ENCODE measurements at regions not wholly inside any gene's neighbourhood (a gene's known extent, or its start where the extent isn't known, plus 50 kb on each side); places are given as distances from the start of the nearest gene placed in this dataset.

DNA sequence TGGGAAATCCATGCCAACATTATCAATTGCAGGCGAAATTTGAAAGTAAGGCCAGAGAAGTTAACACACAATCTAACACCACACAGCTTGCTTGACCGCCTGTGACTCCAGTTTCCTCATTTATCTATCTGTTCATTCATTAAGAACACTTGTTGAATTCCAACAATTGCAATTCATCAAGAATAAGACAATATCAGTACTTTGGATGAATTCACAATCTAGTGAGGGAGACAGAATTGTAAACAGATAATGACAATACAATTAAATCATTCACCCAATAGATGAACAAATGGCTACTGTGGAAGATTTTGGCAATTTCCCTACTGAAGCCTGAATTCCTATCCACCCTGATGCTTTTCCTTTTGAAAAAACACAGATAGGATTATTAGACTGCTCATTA, 181.6 kb downstream of the TRIM36 start:
- Histone ChIP-seq H3K9me2 (replicated peaks; ENCODE audit: insufficient read depth, low read length) (no peaks in the 10 kb centered on the region), H4K20me1 (ENCODE audit: insufficient read depth, low read length) (no peaks in the 10 kb centered on the region), H3K4me3 (ENCODE audit: low read length) (no peak overlapping the region), H3K79me2 (ENCODE audit: low read length) (no peaks in the 10 kb centered on the region), H3K27me3 (replicated peaks; ENCODE audit: insufficient read depth, low read length) (no peaks in the 10 kb centered on the region), H3K27ac (ENCODE audit: low read length) (no peak overlapping the region), H3K4me2 (ENCODE audit: low read depth, low read length) (no peak overlapping the region), H3F3A (ENCODE audit: insufficient read depth, low read length) (no peaks in the 10 kb centered on the region), H3K9me3 (replicated peaks; ENCODE audit: insufficient read depth, low read length) (no peaks in the 10 kb centered on the region), H3K9ac (ENCODE audit: low read length) (no peak overlapping the region), H2AFZ (ENCODE audit: low read length) (no peak overlapping the region), H3K36me3 (replicated peaks; ENCODE audit: insufficient read depth, low read length) (no peaks in the 10 kb centered on the region), H3K4me1 (ENCODE audit: low read length) (no peaks in the 10 kb centered on the region)
- no peak for DNase-seq
- TF ChIP-seq, protein P1, sequence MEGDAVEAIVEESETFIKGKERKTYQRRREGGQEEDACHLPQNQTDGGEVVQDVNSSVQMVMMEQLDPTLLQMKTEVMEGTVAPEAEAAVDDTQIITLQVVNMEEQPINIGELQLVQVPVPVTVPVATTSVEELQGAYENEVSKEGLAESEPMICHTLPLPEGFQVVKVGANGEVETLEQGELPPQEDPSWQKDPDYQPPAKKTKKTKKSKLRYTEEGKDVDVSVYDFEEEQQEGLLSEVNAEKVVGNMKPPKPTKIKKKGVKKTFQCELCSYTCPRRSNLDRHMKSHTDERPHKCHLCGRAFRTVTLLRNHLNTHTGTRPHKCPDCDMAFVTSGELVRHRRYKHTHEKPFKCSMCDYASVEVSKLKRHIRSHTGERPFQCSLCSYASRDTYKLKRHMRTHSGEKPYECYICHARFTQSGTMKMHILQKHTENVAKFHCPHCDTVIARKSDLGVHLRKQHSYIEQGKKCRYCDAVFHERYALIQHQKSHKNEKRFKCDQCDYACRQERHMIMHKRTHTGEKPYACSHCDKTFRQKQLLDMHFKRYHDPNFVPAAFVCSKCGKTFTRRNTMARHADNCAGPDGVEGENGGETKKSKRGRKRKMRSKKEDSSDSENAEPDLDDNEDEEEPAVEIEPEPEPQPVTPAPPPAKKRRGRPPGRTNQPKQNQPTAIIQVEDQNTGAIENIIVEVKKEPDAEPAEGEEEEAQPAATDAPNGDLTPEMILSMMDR (IDR thresholded peaks at IDR 0.05; ENCODE audit: low read length): no peak
- no peak for TF ChIP-seq EZH2phosphoT487 (IDR thresholded peaks at IDR 0.05; ENCODE audit: low read length)
- TF ChIP-seq EZH2 (optimal IDR thresholded peaks at IDR 0.05; ENCODE audit: low read depth, low read length): no peak

DNA sequence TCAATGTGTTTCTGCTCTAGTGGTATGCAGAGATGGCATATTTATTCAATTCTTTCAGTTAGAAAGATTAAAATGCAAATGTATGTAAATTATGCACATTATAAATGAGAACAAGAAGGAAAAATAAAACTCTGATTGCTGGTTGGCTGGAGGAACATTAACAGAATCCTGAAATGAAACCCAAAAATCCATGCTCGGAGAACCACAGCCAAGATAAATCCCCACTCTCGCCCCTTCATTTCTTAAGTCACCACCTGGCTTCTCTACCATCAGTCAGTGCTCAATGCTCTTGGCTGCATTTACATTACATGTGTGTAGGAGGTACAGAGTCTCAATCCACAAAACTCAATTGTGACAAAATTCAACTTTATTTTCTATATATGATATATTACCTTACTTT, 184.9 kb downstream of the TRIM36 start:
- DNase-seq: no peak
- Histone ChIP-seq H3F3A (ENCODE audit: insufficient read depth, low read length) (no peaks in the 10 kb centered on the region), H3K9me3 (replicated peaks; ENCODE audit: insufficient read depth, low read length) (no peaks in the 10 kb centered on the region), H3K4me3 (ENCODE audit: low read length) (no peak overlapping the region), H4K20me1 (ENCODE audit: insufficient read depth, low read length) (no peaks in the 10 kb centered on the region), H3K4me2 (ENCODE audit: low read depth, low read length) (no peak overlapping the region), H3K27ac (ENCODE audit: low read length) (no peak overlapping the region), H3K27me3 (replicated peaks; ENCODE audit: insufficient read depth, low read length) (no peaks in the 10 kb centered on the region), H3K9me2 (replicated peaks; ENCODE audit: insufficient read depth, low read length) (no peaks in the 10 kb centered on the region), H3K4me1 (ENCODE audit: low read length) (no peaks in the 10 kb centered on the region), H3K36me3 (replicated peaks; ENCODE audit: insufficient read depth, low read length) (no peaks in the 10 kb centered on the region), H3K79me2 (ENCODE audit: low read length) (no peaks in the 10 kb centered on the region), H2AFZ (ENCODE audit: low read length) (no peak overlapping the region), H3K9ac (ENCODE audit: low read length) (no peak overlapping the region)
- TF ChIP-seq EZH2phosphoT487 (IDR thresholded peaks at IDR 0.05; ENCODE audit: low read length) (no peak), EZH2 (optimal IDR thresholded peaks at IDR 0.05; ENCODE audit: low read depth, low read length) (no peak)
- TF ChIP-seq, protein P1 (IDR thresholded peaks at IDR 0.05; ENCODE audit: low read length): no peak

DNA sequence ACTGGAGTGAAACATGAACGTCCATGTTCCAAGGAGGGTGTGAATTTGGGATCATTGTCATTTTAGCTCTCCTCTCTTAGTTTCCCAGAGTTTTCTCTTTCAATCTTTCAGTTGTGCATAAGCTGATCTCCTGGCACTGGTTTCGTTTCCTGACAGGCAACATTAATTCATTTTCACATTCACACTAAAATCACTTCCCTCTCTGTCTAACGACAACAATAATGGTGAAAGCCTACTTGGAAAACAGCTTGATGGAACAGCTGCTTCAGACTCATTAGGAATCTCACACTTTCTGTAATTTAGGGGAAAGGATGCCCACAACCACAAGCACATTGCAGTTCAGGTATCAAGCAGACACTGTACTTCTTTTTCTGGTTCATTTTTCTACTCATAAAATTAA, 188.6 kb downstream of the TRIM36 start:
- Histone ChIP-seq H3K9ac (ENCODE audit: low read length) (no peak overlapping the region), H3K27me3 (replicated peaks; ENCODE audit: insufficient read depth, low read length) (no peaks in the 10 kb centered on the region), H3K9me3 (replicated peaks; ENCODE audit: insufficient read depth, low read length) (no peaks in the 10 kb centered on the region), H3K4me2 (ENCODE audit: low read depth, low read length) (no peak overlapping the region), H3K4me1 (ENCODE audit: low read length) (no peaks in the 10 kb centered on the region), H3K36me3 (replicated peaks; ENCODE audit: insufficient read depth, low read length) (no peaks in the 10 kb centered on the region), H3K4me3 (ENCODE audit: low read length) (no peak overlapping the region), H3F3A (ENCODE audit: insufficient read depth, low read length) (no peaks in the 10 kb centered on the region), H3K9me2 (replicated peaks; ENCODE audit: insufficient read depth, low read length) (no peaks in the 10 kb centered on the region), H3K79me2 (ENCODE audit: low read length) (no peaks in the 10 kb centered on the region), H3K27ac (ENCODE audit: low read length) (no peak overlapping the region), H4K20me1 (ENCODE audit: insufficient read depth, low read length) (no peaks in the 10 kb centered on the region), H2AFZ (ENCODE audit: low read length) (no peak overlapping the region)
- TF ChIP-seq, protein P1 (IDR thresholded peaks at IDR 0.05; ENCODE audit: low read length): no peak
- TF ChIP-seq EZH2 (optimal IDR thresholded peaks at IDR 0.05; ENCODE audit: low read depth, low read length): no peak
- TF ChIP-seq EZH2phosphoT487 (IDR thresholded peaks at IDR 0.05; ENCODE audit: low read length): no peak
- DNase-seq: no peak
